IMR-90 (cell line): ENCODE measurements at regions not wholly inside any gene's neighbourhood (a gene's known extent, or its start where the extent isn't known, plus 50 kb on each side); places are given as distances from the start of the nearest gene placed in this dataset.
"Not testable (repeated sequence)": the region's sequence is repeated elsewhere in the genome, so short reads cannot be mapped to it uniquely, and the experiment has no call there.

ENCODE experiments used
- ATAC-seq: fragments of 200-7000 bp; cut with Tn5 transposase; 2 replicates; pipeline ENCODE4 v1.9.1; 2020; ENCODE audit warnings: low read depth, mild to moderate bottlenecking, moderate library complexity
- BruUV-seq: library from RNA; stranded (reverse); fragments of 400-500 nt; replicated peaks from 2 replicates; lab custom pipeline; 2021; lab: Mats Ljungman, UMichigan
- CTCF ChIA-PET: fragments of 300-600 bp; formaldehyde crosslinking; extraction: SDS; loops from one replicate; lab custom pipeline; 2021; ENCODE audit warnings: antibody characterized with exemption; lab: Yijun Ruan, JAX
- POLR2A ChIA-PET: fragments of 300-600 bp; sonication (Branson Sonifier 250); formaldehyde crosslinking; loops from one replicate; lab custom pipeline; 2022; ENCODE audit warnings: antibody characterized with exemption; ENCODE audit not compliant: unreplicated experiment; lab: Charles Lee
- DNase-seq: peaks from one replicate; pipeline ENCODE4 v3.0.0; 2013
- H2AFZ ChIP-seq: replicated peaks from 2 replicates; pipeline ENCODE3; 2013; ENCODE audit warnings: low read length, mild to moderate bottlenecking; ENCODE audit not compliant: poor library complexity
- H2AK5ac ChIP-seq: 2 replicates; pipeline ENCODE4 v1.6.1; 2013; ENCODE audit warnings: low read depth, low read length, inconsistent platforms
- H2AK9ac ChIP-seq: replicated peaks from 2 replicates; pipeline ENCODE3; 2013; ENCODE audit warnings: mild to moderate bottlenecking, low read depth, low read length, moderate library complexity; ENCODE audit not compliant: poor library complexity
- H2BK120ac ChIP-seq: 2 replicates; pipeline ENCODE4 v1.6.1; 2013; ENCODE audit warnings: low read depth, low read length, inconsistent platforms
- H2BK15ac ChIP-seq: 3 replicates; pipeline ENCODE4 v1.6.1; 2013; ENCODE audit warnings: low read depth, low read length, inconsistent platforms
- H2BK20ac ChIP-seq: 2 replicates; pipeline ENCODE4 v1.6.1; 2013; ENCODE audit warnings: low read depth, mild to moderate bottlenecking, inconsistent platforms, low read length, moderate library complexity
- H2BK5ac ChIP-seq: 2 replicates; pipeline ENCODE4 v1.6.1; 2013; ENCODE audit warnings: mild to moderate bottlenecking, low read depth, low read length, inconsistent platforms; ENCODE audit not compliant: poor library complexity, severe bottlenecking
- H3K14ac ChIP-seq: replicated peaks from 2 replicates; pipeline ENCODE4 v1.6.1; 2013; ENCODE audit warnings: low read depth, low read length, inconsistent platforms
- H3K18ac ChIP-seq: 2 replicates; pipeline ENCODE4 v1.6.1; 2013; ENCODE audit warnings: low read depth, low read length, control low read depth
- H3K23ac ChIP-seq: 2 replicates; pipeline ENCODE4 v1.6.1; 2013; ENCODE audit warnings: low read depth, low read length, inconsistent platforms
- H3K27ac ChIP-seq: 2 replicates; pipeline ENCODE4 v1.5.1; 2013; ENCODE audit warnings: mild to moderate bottlenecking, control low read depth, low read length; ENCODE audit not compliant: insufficient read depth
- H3K27me3 ChIP-seq: 2 replicates; pipeline ENCODE4 v1.6.1; 2013; ENCODE audit warnings: low read length; ENCODE audit not compliant: control insufficient read depth, insufficient read depth
- H3K36me3 ChIP-seq: 2 replicates; pipeline ENCODE4 v1.6.1; 2013; ENCODE audit warnings: low read length, mixed read lengths; ENCODE audit not compliant: control insufficient read depth, insufficient read depth
- H3K4ac ChIP-seq: 2 replicates; pipeline ENCODE4 v1.6.1; 2013; ENCODE audit warnings: low read depth, low read length, inconsistent platforms
- H3K4me1 ChIP-seq: 2 replicates; pipeline ENCODE4 v1.6.1; 2013; ENCODE audit warnings: low read length, mixed read lengths; ENCODE audit not compliant: control insufficient read depth, insufficient read depth
- H3K4me2 ChIP-seq: 2 replicates; pipeline ENCODE4 v1.6.1; 2013; ENCODE audit warnings: low read depth, mild to moderate bottlenecking, control low read depth, low read length, moderate library complexity
- H3K4me3 ChIP-seq: 2 replicates; pipeline ENCODE4 v1.5.1; 2013; ENCODE audit warnings: low read depth, mild to moderate bottlenecking, control low read depth, low read length, moderate library complexity; ENCODE audit not compliant: insufficient read depth
- H3K56ac ChIP-seq: 2 replicates; pipeline ENCODE4 v1.6.1; 2013; ENCODE audit warnings: low read length, inconsistent platforms; ENCODE audit not compliant: insufficient read depth; ENCODE audit errors: extremely low read depth
- H3K79me1 ChIP-seq, 2 experiments: 2 replicates each; pipeline ENCODE4 v1.6.1; 2013; ENCODE audit warnings: low read length in 2 of 2, inconsistent platforms in 1 of 2, low read depth in 1 of 2
- H3K9ac ChIP-seq: 2 replicates; pipeline ENCODE4 v1.6.1; 2013; ENCODE audit warnings: low read depth, low read length, control low read depth
- H3K9me1 ChIP-seq: 2 replicates; pipeline ENCODE4 v1.6.1; 2013; ENCODE audit warnings: low read length, inconsistent platforms; ENCODE audit not compliant: insufficient read depth
- H3K9me3 ChIP-seq: 2 replicates; pipeline ENCODE4 v1.6.1; 2013; ENCODE audit warnings: low read length; ENCODE audit not compliant: control insufficient read depth, insufficient read depth
- H4K20me1 ChIP-seq: 2 replicates; pipeline ENCODE4 v1.6.1; 2013; ENCODE audit warnings: low read length, inconsistent platforms; ENCODE audit not compliant: insufficient read depth
- H4K5ac ChIP-seq: 2 replicates; pipeline ENCODE4 v1.6.1; 2013; ENCODE audit warnings: mild to moderate bottlenecking, low read depth, low read length, control low read depth
- H4K8ac ChIP-seq, 2 experiments: 2 replicates each; pipeline ENCODE4 v1.6.1; 2013; ENCODE audit warnings: low read depth in 2 of 2, low read length in 2 of 2, control low read depth in 1 of 2, inconsistent platforms in 1 of 2
- H4K91ac ChIP-seq: 2 replicates; pipeline ENCODE4 v1.6.1; 2013; ENCODE audit warnings: low read depth, low read length, inconsistent platforms; ENCODE audit not compliant: insufficient read depth
- WGBS, 2 experiments: methylation state at CpG; one replicate each; pipeline versions ENCODE4 v1.1.5 to v1.1.7; 2013; ENCODE audit warnings: missing lambda C conversion rate in 2 of 2; ENCODE audit not compliant: insufficient read length in 1 of 2; ENCODE audit errors: extremely low coverage in 2 of 2; 5-methylcytosine and 5-hydroxymethylcytosine counted together
- dilution Hi-C: fragments of 300-500 bp; cut with HindIII; formaldehyde crosslinking; loops from one replicate; pipeline ENCODE4 v1.14.3; 2018; ENCODE audit warnings: low sequenced_read_pairs; ENCODE audit not compliant: unreplicated experiment
- in situ Hi-C: fragments of 300-500 bp; cut with MboI; formaldehyde crosslinking; loops from 3 replicates; pipeline ENCODE4 v1.14.3; 2019; ENCODE audit warnings: low sequenced_read_pairs, inconsistent platforms, mixed read lengths
- intact Hi-C: fragments of 100-400 bp; cut with micrococcal nuclease; formaldehyde crosslinking; loops from 2 replicates; pipeline ENCODE4 v1.10.0; 2022

- no CpG with 5 or more reads among the region's 2 CpGs for WGBS, 2 experiments
- H4K20me1 ChIP-seq, H2AK5ac ChIP-seq, H3K4me2 ChIP-seq, CTCF ChIA-PET, ATAC-seq, H3K56ac ChIP-seq, H3K18ac ChIP-seq, H3K9me1 ChIP-seq, H3K4me3 ChIP-seq, H2BK120ac ChIP-seq, H3K27ac ChIP-seq, H3K4me1 ChIP-seq, H4K91ac ChIP-seq, intact Hi-C loops, H2AK9ac ChIP-seq, dilution Hi-C loops, H3K36me3 ChIP-seq, DNase-seq, H2AFZ ChIP-seq, H3K9ac ChIP-seq, H2BK20ac ChIP-seq, H3K14ac ChIP-seq, POLR2A ChIA-PET, H3K4ac ChIP-seq, H2BK5ac ChIP-seq, in situ Hi-C loops, H3K79me1 ChIP-seq, H3K9me3 ChIP-seq, H4K5ac ChIP-seq, BruUV-seq, H4K8ac ChIP-seq, H3K23ac ChIP-seq, H2BK15ac ChIP-seq: not testable (repeated sequence)
- peaks cover 19% of the 10 kb centered on the region for H3K27me3 ChIP-seq
Measured at GRCh38 chr1:110273832-110274231, 63.7 kb downstream of the KCNC4 start.
